Aorta (tissue), 5 donors: ENCODE measurements at regions not wholly inside any gene's neighbourhood (a gene's known extent, or its start where the extent isn't known, plus 50 kb on each side); places are given as distances from the start of the nearest gene placed in this dataset.

Source experiments
- ATAC-seq: fragments of 200-7000 bp; cut with Tn5 transposase; one replicate; pipeline ENCODE4 v1.9.1; 2022; ENCODE audit warnings: moderate library complexity; ENCODE audit not compliant: low FRiP score
- DNase-seq, 2 donors: peaks; one replicate each; pipeline ENCODE4 v3.0.0-alpha.2; 2020
- H3K27ac ChIP-seq, 2 donors: one replicate each; pipeline ENCODE4 v1.5.1; 2013; ENCODE audit warnings: low read length in 2 of 2, mild to moderate bottlenecking in 2 of 2, moderate library complexity in 2 of 2, control low read depth in 1 of 2, inconsistent platforms in 1 of 2, low read depth in 1 of 2
- H3K27me3 ChIP-seq, 2 donors: one replicate each; pipeline ENCODE4 v1.6.1; 2013; ENCODE audit warnings: control low read depth in 1 of 2, low read length in 1 of 2, mild to moderate bottlenecking in 1 of 2, moderate library complexity in 1 of 2; ENCODE audit not compliant: insufficient read depth in 2 of 2, control insufficient read depth in 1 of 2
- H3K36me3 ChIP-seq, 2 donors: one replicate each; pipeline ENCODE4 v1.6.1; 2013; ENCODE audit warnings: control low read depth in 1 of 2, low read length in 1 of 2, mild to moderate bottlenecking in 1 of 2; ENCODE audit not compliant: insufficient read depth in 2 of 2, control insufficient read depth in 1 of 2
- H3K4me1 ChIP-seq, 2 donors: one replicate each; pipeline ENCODE4 v1.6.1; 2013; ENCODE audit warnings: low read length in 2 of 2, control low read depth in 1 of 2, mild to moderate bottlenecking in 1 of 2, moderate library complexity in 1 of 2; ENCODE audit not compliant: insufficient read depth in 2 of 2, control insufficient read depth in 1 of 2
- H3K4me3 ChIP-seq, 2 donors: one replicate each; pipeline ENCODE4 v1.5.1; 2013; ENCODE audit warnings: low read length in 2 of 2, control low read depth in 1 of 2, mild to moderate bottlenecking in 1 of 2
- H3K9me3 ChIP-seq: one replicate; pipeline ENCODE4 v1.6.1; 2013; ENCODE audit warnings: mild to moderate bottlenecking, low read length; ENCODE audit not compliant: control insufficient read depth
- WGBS, 2 donors: extraction: QIAGEN DNeasy Blood & Tissue Kit; methylation state at CpG; one replicate each; pipeline ENCODE4 v1.1.7; 2013; 5-methylcytosine and 5-hydroxymethylcytosine counted together
- intact Hi-C, 2 donors: fragments of 100-400 bp; cut with DNase I; formaldehyde crosslinking; loops; one replicate each; pipeline versions ENCODE4 v1.14.2 to v1.15.0; 2022
- donor health status: healthy with polysubstance abuse.
- donor health status: Bipolar disorder and iron deficiency.
- donor health status: DM: no; HTN: no; CAD: no.
- donor health status: DM: no; HTN: no; CAD: no.
- donor health status: DM: yes; HTN: yes; CAD: no.

DNA sequence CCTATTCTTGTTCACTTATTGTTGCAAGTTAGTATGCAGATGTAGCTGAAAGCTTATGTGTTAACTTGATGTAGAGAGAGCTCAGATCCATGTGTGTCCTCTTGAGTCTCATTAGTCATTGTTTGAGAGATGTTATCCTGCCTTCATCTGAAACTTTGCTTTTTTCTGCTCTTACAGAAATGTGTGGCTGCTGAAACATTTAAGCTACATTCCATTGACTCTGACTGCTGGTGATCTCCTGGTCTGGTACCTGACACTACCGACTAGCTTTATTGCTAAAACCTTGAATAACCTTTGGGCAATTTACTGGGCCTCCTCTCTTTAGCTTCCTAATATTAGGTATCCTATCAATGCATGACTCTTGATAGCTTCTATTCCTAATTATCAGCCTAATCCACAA, 705.6 kb upstream of the FOXG1 start:
- Histone ChIP-seq H3K9me3 (no peaks in the 10 kb centered on the region), H3K4me3 (no peak overlapping the region), H3K36me3 (no peaks in the 10 kb centered on the region), H3K27me3 (no peaks in the 10 kb centered on the region), H3K27ac (no peak overlapping the region), H3K4me1 (no peaks in the 10 kb centered on the region)
- ATAC-seq (no peak), DNase-seq (no peak)
- WGBS, 2 donors: 42 to 45% methylated on average over 1 of the region's 1 CpG
- intact Hi-C loops: no loop called here

DNA sequence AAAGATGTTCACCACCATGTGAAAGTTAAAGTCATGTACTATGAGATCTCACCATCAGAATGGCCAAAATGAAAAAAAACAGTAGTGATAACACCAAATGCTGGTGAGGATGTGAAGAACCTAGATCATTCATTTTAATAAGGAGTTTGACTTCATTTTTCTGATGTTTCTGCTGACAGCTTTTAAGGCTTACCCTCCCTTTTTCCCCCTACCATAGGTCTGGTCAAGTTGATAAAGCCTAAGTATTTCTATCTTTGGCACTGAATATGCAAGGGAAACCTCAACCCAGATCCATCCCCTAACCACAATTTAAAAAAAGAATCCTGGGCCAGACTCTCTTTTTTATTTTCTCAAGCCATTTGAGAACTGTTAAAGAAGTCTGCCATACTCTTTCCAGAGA, 689.6 kb upstream of the FOXG1 start:
- intact Hi-C loops: no loop called here
- Histone ChIP-seq H3K9me3 (no peaks in the 10 kb centered on the region), H3K4me1 (no peaks in the 10 kb centered on the region), H3K27ac (no peak overlapping the region), H3K36me3 (no peaks in the 10 kb centered on the region), H3K27me3 (no peaks in the 10 kb centered on the region), H3K4me3 (no peak overlapping the region)
- ATAC-seq: no peak
- no peak for DNase-seq

DNA sequence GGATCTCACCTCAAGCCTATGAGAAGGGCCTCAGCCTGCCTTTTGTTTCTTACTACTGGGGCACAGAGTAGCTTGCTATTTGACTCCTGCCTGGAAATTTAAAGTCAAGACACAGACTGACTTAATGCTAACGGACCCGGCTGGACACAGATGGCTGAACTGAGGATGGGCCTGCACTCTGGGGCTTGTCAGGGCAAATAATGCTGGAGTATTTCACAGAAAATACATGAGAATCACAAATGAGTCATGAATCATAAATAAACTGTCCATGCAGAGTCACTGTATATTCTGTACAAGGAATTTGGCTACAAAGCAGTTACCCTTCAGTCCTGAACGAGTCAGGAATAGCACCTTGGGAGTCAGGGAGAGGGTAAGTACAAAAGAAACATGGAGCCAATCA, 683.2 kb upstream of the FOXG1 start:
- no peaks in the 10 kb centered on the region for H3K36me3 ChIP-seq
- no peaks in the 10 kb centered on the region for H3K9me3 ChIP-seq
- DNase-seq (no peak), ATAC-seq (no peak)
- WGBS, 2 donors: 41 to 61% methylated on average over 3 of the region's 3 CpGs
- no peak overlapping the region for H3K4me3 ChIP-seq
- intact Hi-C loops: no loop called here
- no peaks in the 10 kb centered on the region for H3K4me1 ChIP-seq
- H3K27me3 ChIP-seq: no peaks in the 10 kb centered on the region
- H3K27ac ChIP-seq: no peak overlapping the region

DNA sequence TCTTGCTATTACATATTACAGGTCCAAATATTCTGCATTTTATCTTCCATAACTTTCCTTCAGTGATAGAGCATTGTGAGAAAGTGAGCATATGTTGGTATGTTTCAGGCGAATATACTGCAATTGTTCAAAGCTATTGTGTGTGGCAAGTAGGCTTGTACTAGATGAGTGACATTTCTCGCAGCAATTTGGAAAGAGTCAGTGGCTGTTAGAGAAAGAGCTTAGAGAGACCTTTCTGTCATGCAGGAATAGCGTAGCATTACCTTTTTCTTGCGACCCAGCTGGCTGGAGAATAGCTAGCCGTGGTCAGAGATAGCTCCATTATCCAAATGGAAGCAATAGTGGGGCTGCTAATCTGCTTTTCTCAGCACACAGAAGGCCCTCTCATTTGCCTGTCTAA, 678.5 kb upstream of the FOXG1 start:
- no peaks in the 10 kb centered on the region for H3K4me1 ChIP-seq
- WGBS, 2 donors: 75 to 76% methylated on average over 5 of the region's 5 CpGs
- no peaks in the 10 kb centered on the region for H3K27me3 ChIP-seq
- H3K9me3 ChIP-seq: no peaks in the 10 kb centered on the region
- intact Hi-C loops: no loop called here
- no peak for DNase-seq
- ATAC-seq: no peak
- no peaks in the 10 kb centered on the region for H3K36me3 ChIP-seq
- no peak overlapping the region for H3K4me3 ChIP-seq
- no peak overlapping the region for H3K27ac ChIP-seq

DNA sequence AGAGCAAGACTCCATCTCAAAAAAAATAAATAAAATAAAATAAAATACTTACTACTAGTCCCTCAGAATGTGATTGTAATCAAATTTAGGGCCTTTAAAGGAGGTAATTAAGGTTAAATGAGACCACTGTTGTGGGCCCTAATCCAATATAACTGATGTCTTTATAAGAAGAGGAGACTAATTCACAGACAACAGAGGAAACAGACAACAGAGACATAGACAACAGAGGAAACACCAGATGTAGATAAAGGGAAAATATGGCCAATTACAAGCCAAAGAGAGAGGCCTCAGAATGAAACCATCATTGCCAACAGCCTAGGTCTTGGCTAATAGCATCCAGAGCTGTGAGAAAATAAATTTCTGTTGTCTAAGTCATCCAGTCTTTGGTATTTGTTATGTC, 669.0 kb upstream of the FOXG1 start:
- Histone ChIP-seq H3K27me3 (no peaks in the 10 kb centered on the region), H3K4me3 (no peak overlapping the region), H3K9me3 (no peaks in the 10 kb centered on the region), H3K27ac (no peak overlapping the region), H3K4me1 (no peaks in the 10 kb centered on the region), H3K36me3 (no peaks in the 10 kb centered on the region)
- intact Hi-C loops: no loop called here
- DNase-seq: no peak
- ATAC-seq: no peak

DNA sequence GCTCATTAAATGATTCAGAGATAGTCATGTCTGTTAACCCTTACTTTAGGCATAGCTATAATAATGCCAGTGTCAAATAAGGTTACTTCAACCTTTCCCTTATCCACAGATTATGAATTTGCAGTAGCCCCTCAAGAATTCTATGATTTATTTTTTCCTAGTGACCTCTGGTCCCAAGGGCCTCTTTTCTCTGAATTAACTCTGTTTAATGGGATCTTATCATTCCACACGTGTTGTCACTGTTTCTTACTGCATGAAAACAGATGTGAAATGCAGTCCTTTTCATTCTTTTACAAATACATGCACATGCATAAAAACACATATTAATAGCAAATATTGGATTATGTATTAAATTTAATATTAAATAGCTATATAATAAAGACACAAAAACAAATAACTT, 667.7 kb upstream of the FOXG1 start:
- H3K27me3 ChIP-seq: no peaks in the 10 kb centered on the region
- H3K36me3 ChIP-seq: no peaks in the 10 kb centered on the region
- no peak overlapping the region for H3K27ac ChIP-seq
- H3K4me3 ChIP-seq: no peak overlapping the region
- H3K9me3 ChIP-seq: no peaks in the 10 kb centered on the region
- no peaks in the 10 kb centered on the region for H3K4me1 ChIP-seq
- 0 to 10% methylated on average over 1 of the region's 1 CpG for WGBS, 2 donors
- ATAC-seq (no peak), DNase-seq (no peak)
- intact Hi-C loops: no loop called here

DNA sequence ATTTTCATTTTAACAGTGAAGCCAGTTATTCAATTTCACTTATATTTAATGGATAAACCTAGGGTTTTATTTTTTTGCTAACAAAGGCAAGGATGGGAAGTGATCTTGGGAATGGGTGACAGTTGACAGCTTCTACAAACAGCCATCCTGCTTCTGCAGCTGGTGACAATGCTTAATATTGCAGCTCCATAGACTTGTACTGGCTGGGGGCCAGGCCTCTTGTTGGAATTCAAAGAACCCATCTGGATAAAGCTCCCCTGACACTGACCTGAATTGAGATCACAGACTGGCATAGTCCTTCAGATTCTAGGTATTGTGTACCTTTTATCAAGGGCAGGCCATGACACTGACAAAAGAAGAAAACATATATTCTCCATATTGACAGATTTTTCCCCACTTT, 664.6 kb upstream of the FOXG1 start:
- Histone ChIP-seq H3K27me3 (no peaks in the 10 kb centered on the region), H3K36me3 (no peaks in the 10 kb centered on the region), H3K27ac (no peak overlapping the region), H3K4me3 (no peak overlapping the region), H3K9me3 (no peaks in the 10 kb centered on the region), H3K4me1 (no peaks in the 10 kb centered on the region)
- no peak for ATAC-seq
- intact Hi-C loops: no loop called here
- no peak for DNase-seq

DNA sequence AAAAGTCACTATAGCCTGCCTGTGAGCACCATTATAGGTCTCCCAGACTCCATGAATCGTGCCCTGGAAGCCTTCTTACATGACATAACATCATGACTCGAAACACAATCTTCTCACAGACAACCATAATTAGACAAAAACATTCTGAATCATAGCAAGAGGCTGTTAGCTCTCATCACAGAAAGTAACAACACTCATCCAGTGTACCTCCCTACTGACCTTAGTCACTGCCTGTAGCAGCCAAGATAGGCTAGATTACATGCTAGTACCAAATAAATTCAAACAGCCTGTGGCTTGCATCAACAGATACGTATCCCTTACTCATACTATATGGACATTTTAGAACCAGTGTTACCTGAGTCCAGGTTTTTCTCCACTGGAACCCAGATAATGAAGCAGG, 663.8 kb upstream of the FOXG1 start:
- no peaks in the 10 kb centered on the region for H3K4me1 ChIP-seq
- no peak for DNase-seq
- H3K9me3 ChIP-seq: no peaks in the 10 kb centered on the region
- no peak overlapping the region for H3K27ac ChIP-seq
- no peak for ATAC-seq
- WGBS, 2 donors: 50% methylated on average over 3 of the region's 3 CpGs
- intact Hi-C loops: no loop called here
- H3K36me3 ChIP-seq: no peaks in the 10 kb centered on the region
- no peaks in the 10 kb centered on the region for H3K27me3 ChIP-seq
- no peak overlapping the region for H3K4me3 ChIP-seq

DNA sequence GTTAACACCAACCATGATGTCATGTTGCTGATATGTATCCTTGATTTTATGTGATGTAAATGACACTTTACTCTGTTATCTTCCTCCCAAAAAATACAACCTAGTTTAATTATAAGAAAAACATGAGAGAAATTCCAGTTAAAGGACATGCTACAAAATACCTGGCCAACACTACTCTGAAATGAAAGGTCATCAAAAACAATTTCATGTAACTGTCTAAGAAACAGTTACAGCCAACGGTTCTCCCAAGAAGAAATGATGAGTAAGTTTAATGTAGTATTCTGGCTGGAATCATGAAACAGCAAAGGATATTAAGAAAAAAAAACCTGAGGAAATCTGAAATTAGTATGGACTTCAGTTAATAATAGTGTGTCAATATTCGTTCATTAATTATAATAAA, 653.3 kb upstream of the FOXG1 start:
- no peak for ATAC-seq

DNA sequence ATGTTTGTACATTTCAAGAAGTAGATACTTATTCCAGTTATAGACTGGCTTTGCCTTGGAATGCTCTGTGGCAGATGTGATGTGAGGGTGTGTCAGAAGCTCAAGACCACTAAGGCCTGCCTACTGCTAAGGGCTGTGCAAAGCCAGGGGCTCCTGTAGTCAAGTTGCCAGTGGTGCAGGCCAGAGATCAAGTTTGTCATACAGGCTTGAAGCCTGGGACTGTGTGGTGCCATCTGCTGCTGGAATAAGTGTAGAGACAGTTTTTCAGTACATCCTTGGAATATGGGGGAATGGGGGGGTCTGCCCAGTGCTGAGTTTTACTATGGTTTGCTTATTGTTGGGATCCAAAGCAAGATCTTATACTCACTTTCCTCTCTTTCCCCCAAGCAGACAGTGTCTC, 649.9 kb upstream of the FOXG1 start:
- intact Hi-C loops: no loop called here
- ATAC-seq (no peak), DNase-seq (no peak)
- peaks cover 2% of the 10 kb centered on the region for H3K9me3 ChIP-seq
- no peak overlapping the region for H3K4me3 ChIP-seq
- no peaks in the 10 kb centered on the region for H3K4me1 ChIP-seq
- no peaks in the 10 kb centered on the region for H3K36me3 ChIP-seq
- H3K27ac ChIP-seq: no peak overlapping the region
- H3K27me3 ChIP-seq: no peaks in the 10 kb centered on the region

More for the DNA sequence above, 653.3 kb upstream of the FOXG1 start:
- no peaks in the 10 kb centered on the region for H3K4me1 ChIP-seq
- intact Hi-C loops: no loop called here
- DNase-seq: no peak
- peaks cover 2% of the 10 kb centered on the region for H3K9me3 ChIP-seq
- no peaks in the 10 kb centered on the region for H3K36me3 ChIP-seq
- no peak overlapping the region for H3K4me3 ChIP-seq
- no peak overlapping the region for H3K27ac ChIP-seq
- 78 to 81% methylated on average over 2 of the region's 2 CpGs for WGBS, 2 donors
- no peaks in the 10 kb centered on the region for H3K27me3 ChIP-seq
